GM12892 (cell line): ENCODE measurements at regions not wholly inside any gene's neighbourhood (a gene's known extent, or its start where the extent isn't known, plus 50 kb on each side); places are given as distances from the start of the nearest gene placed in this dataset.

Experiments used
- POLR2A ChIP-seq: IDR thresholded peaks from 2 replicates; pipeline ENCODE4 v1.6.1; 2011; ENCODE audit warnings: low read depth, low read length, control low read depth
- POLR2AphosphoS5 ChIP-seq: IDR thresholded peaks from 2 replicates; pipeline ENCODE4 v1.6.1; 2011; ENCODE audit warnings: low read depth, low read length, control low read depth

DNA sequence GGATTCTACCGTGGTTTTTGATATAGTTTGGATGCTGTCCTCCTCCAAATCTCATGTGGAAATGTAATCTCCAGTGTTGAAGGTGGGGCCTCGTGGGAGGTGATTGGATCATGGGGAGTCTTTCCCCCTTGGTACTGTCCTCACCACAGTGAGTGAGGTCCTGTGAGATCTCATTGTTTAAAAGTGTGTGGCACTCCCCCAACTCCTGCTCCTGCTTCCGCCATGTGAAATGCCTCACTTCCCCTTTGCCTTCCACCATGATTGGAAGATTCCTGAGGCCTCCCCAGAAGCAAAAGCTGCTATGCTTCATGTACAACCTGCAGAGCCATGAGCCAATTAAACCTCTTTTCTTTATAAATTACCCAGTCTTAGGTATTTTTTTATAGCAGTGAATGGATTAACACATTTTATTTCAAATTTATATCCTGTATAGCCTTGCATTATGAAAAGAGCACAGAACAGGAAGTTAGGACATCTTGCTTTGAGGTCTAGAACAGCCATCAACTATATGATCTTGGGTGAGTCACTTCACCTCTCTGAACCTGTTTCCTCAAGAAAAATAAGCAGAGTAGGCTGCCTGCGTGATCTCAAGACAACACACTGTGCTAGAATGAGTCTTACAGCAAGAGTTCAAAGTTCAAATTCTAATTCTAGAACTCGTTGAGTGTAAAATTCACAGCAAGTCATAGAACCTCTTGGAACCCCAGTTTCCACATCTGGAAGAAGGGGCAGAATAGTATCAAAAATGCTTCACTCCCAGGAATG is 160.9 kb upstream of the EEA1 start:
- TF ChIP-seq POLR2AphosphoS5 (no peak), POLR2A (no peak)
